NCI-H510A treated with DMSO at 0.1 percent for 48 hours (cell line): ENCODE measurements at regions not wholly inside any gene's neighbourhood (a gene's known extent, or its start where the extent isn't known, plus 50 kb on each side); places are given as distances from the start of the nearest gene placed in this dataset.
A peak's percentile ranks its signal among the peaks of the same experiment; 100 is the strongest.
"Not testable (repeated sequence)": the region's sequence is repeated elsewhere in the genome, so short reads cannot be mapped to it uniquely, and the experiment has no call there.

Source experiments
- DNase-seq: peaks from one replicate; lab custom pipeline; 2025; lab: John Stamatoyannopoulos, UW

DNA sequence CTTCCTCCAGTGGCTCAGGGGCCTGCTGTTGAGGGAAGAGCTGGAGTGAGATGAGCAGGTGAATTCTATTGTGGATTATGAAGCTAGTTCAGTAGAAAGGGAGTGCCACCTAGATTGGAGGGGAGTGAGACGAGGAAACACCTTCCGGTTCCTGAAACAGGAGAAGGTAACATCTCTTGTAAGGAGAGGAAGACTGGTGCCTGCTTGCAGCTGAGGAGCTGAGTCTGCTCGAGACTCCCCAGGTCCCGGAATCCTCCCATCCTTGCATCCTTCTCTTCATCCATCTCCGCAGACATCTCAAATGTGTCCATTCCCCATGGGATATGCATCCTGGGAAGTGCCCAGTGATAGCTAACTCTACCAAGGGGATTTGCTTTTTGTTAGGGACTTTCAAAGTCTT, 242.9 kb upstream of the ZFP64 start:
- no peak for DNase-seq

- no peak for DNase-seq
These were observed 242.5 kb upstream of the ZFP64 start for GRCh38 chr20:52434041-52434425.

- no peak for DNase-seq
These were observed 241.9 kb upstream of the ZFP64 start for GRCh38 chr20:52433326-52434040.

DNA sequence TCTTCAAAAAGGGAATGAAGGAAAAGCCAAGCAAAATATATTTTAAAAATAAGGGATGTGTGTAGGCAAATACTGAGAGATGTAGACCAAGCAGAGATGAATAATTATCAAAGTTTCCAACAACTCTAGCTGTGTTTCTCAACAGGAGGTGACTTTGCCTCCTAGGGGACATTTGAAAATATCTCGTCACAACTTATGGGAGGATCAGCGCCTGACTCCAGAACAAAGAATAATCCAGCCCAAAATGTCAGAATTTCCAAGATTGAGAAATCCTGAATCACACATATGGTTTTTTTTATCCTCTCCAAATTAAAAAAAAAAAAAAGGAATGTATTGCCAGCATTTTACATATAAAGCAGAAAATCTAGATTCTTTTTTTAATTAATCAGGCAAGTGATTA, 241.2 kb upstream of the ZFP64 start:
- DNase-seq, result no peak

- DNase-seq, result no peak
These were observed 237.4 kb upstream of the ZFP64 start for GRCh38 chr20:52429029-52429428.

- no peak for DNase-seq
These were observed 236.4 kb upstream of the ZFP64 start for GRCh38 chr20:52427960-52428359.

- peak; percentile 50 for DNase-seq
These were observed 235.3 kb upstream of the ZFP64 start for GRCh38 chr20:52426856-52427255.

GRCh38 chr20:52425701-52426100, 234.1 kb upstream of the ZFP64 start:
- DNase-seq, result no peak

GRCh38 chr20:52425253-52425652, 233.7 kb upstream of the ZFP64 start:
- DNase-seq, result no peak

DNA sequence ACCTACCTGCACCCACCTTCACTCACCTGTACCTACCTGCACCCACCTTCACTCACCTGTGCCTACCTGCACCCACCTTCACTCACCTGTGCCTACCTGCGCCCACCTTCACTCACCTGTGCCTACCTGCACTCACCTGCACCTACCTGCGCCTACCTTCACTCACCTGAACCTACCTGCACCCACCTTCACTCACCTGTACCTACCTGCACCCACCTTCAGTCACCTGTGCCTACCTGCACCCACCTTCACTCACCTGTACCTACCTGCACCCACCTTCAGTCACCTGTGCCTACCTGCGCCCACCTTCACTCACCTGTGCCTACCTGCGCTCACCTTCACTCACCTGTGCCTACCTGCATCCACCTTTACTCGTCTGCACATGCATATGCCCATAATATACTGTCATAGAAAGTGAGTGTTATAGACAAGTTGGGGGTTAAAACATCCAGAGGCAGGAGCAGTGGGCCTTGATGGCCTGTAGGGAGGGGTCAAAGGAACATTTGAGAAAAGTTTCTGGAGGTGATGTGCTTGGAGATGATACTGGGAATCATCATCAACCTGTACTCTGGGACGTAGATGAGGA, 232.9 kb upstream of the ZFP64 start:
- not testable (repeated sequence) for DNase-seq

DNA sequence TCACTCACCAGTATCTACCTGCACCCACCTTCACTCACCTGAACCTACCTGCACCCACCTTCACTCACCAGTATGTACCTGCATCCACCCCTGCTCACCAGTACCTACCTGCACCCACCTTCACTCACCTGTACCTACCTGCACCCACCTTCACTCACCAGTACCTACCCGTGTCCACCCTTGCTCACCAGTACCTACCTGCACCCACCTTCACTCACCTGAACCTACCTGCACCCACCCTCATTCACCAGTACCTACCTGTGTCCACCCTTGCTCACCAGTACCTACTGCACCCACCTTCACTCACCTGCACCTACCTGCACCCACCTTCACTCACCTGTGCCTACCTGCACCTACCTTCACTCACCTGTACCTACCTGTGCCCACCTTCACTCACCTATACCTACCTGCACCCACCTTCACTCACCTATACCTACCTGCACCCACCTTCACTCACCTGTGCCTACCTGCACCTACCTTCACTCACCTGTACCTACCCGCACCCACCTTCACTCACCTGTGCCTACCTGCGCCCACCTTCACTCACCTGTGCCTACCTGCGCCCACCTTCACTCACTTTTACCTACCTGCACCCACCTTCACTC, 232.1 kb upstream of the ZFP64 start:
- not testable (repeated sequence) for DNase-seq

- no peak for DNase-seq
These were observed 231.2 kb upstream of the ZFP64 start for GRCh38 chr20:52422574-52423336.

- no peak for DNase-seq
These were observed 229.2 kb upstream of the ZFP64 start for GRCh38 chr20:52420805-52421204.

DNA sequence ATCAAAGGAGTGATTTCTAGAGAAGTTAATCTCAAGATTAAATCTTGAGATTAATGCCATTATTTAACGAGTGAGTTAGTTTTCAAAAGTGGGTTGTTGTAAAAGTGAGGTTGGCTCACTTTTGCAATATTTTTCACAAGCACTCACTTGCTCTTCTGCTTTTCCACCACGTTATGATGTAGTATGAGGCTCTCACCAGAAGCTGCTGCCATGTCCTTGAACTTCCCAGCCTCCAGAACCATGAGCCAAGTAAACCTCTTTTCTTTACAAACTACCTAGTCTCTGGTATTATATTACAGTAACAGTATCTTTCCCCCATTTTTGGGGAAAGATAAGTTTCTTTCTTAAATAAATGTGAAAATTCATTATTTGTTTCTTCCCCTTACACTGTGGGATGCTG, 227.6 kb upstream of the ZFP64 start:
- DNase-seq, result no peak

- no peak for DNase-seq
These were observed 225.4 kb upstream of the ZFP64 start for GRCh38 chr20:52416953-52417352.

DNA sequence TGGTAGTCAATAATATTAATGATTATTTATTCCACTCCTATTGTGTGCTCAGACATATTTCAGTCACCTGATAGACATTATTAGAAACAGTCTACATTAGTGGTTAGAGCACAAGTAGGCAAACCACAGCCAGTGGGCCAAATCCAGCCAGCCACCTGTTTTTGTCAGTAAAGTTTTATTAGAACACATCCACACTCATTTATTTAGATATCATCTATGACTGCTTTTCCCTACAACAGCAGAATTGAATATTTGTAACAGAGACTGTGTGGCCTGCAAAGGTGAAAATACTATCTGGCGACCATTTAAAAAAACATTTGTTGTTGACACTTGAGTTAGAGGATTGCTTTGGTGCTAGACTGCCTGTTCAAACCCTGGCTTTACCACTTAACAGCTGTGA, 220.0 kb upstream of the ZFP64 start:
- no peak for DNase-seq

DNA sequence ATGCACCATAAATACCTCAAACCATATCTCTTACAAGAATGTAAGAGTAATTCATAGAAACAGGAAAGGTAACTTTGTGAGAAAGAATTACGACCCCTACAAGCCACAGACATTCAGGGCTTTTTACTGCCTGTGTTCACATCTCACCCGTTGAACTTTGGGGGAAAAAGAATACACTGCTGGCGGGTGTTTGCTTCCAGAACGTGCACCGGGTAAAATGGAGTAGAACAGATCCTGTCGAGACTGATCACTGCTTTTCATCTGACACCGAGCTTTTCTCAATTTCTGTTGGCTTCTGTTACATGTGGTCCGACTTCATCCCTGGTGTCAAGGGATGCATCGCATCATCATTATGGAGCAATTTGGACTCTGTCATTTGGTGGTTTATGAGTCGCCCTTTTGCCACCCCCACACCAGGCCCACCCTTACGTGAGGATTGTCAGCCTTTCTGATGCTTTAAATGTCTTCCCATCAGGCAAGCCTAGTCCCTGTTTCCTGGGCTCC, 219.2 kb upstream of the ZFP64 start:
- DNase-seq, result no peak

DNA sequence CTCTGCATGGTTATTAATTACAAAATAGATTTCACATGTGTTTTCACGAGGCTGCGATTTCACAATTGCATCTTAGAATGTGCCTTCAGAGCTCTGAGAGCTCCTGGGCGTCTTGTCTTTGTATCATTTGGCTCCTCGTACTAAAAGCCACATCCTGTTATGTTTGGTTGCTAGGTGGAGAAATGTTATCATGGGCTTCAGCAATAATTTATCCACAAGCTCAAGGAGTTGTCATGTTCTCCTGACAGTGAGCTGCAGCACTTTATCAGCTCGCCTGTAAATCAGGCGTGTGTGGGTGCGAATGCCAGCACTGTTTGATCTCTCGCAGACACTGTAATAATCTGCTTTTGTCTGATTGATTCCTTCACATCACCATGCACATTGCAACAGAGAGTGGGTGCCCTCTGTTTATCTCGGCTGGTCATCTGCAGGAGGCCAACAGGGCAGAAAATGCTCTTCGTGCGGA, 218.6 kb upstream of the ZFP64 start:
- DNase-seq, result no peak

DNA sequence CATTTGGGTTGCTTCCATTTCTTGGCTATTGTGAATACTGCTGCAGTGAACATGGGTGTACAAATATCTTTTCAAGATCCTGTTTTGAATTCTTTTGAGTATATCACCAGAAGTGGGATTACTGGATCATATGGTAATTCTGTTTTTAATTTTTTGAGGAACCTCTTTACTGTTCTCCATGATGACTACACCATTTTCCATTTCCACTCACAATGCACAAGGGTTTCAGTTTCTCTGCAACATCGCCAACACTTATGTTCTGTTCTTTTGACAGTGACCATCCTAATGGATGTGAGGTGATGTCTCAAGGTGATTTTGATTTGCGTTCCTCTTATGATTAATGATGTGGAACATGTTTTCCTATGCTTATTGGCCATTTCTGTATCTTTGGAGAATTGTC, 214.4 kb upstream of the ZFP64 start:
- DNase-seq, result no peak

DNA sequence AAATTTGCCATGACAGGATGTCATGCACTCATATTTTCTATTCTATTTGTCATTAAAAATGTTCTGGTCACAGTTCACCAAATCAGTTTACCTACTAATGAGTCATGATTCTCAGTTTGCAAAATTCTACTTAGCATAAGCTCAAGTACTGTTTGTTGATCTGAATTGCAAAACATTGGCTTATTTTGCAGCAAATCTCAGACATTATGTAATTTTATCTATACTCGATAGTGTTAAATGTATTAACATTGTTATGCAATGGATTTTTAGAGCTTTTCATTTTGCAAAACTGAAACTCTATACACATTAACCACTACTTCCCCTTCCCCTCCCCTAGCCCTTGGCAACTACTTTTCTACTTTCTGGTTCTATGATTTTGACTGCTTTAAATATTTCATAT, 213.8 kb upstream of the ZFP64 start:
- DNase-seq, result no peak

DNA sequence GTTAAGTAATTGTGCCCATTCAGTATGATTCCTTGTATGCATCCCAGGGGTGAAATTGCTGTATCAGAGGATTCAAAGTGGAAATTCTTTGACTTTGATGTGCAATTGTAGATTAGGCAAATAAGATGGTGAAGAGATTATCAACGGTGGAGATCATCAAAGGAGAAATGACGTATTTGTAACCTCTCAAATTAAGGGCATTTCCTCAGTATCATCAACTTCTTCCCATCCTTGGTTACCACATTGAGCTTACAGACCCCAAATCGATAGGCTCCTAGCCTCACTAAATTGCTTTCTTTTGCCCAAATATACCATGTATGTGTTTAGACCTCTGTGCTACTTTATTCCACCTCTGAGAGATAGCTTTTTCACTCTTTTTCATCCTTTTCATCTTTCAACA, 213.1 kb upstream of the ZFP64 start:
- DNase-seq, result no peak

DNA sequence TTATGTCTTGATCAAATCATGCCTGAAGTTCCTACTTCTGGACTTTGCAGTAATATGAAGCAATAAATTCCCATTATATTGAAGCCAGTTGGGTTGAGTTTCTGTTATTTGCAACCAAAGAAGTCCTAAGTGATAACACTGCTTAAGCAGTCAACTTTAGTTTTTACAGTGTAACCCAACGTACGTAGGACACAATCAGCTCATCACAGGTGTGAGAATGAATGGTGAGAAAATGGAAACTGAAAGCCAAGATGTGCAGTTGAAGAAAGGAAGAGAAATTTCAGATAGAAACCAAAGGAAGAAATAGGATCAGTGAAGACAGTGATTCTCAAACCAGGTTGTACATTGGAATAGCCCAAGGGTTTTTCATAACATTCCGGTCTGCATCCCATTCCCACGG, 211.4 kb upstream of the ZFP64 start:
- no peak for DNase-seq

GRCh38 chr20:52402514-52402913, 210.9 kb upstream of the ZFP64 start:
- no peak for DNase-seq
